ENCODE measurements at regions not wholly inside any gene's neighbourhood (a gene's known extent, or its start where the extent isn't known, plus 50 kb on each side); places are given as distances from the start of the nearest gene placed in this dataset.

- no peak for DNase-seq (ENCODE audit: low read depth)
These were observed 67.9 kb upstream of the MACF1 start for GRCh38 chr1:39136638-39137037.

DNA sequence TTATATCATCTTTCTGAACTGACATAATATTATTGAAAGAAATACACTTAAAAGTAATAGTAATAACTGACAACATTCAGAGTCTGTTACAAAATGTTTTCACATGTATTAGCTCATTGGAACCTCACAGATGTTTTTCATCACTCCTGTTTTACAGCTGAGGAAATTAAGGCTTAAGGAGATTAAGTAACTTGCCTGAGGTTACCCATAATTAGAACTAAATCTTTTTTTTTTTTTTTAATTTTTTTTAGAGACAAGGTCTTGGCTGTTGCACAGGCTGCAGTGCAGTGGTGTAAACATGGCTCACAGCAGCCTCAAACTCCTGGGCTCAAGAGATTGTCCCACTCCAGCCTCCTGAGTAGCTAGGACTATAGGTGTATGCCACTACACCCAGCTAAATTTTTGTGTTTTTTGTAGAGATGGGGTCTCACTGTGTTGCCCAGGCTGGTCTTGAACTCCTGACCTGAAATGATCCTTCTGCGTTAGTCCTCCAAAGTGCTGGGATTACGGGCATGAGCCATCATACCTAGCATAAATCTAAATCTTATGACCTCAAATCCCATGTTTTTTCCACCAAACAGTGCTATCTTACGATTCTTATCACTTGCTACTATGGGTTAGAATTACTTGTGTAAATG, 64.7 kb upstream of the MACF1 start:
- DNase-seq (ENCODE audit: low read depth): no peak

GRCh38 chr1:39141925-39142324, 62.6 kb upstream of the MACF1 start:
- no peak for DNase-seq (ENCODE audit: low read depth)

GRCh38 chr1:39142401-39143060, 62.0 kb upstream of the MACF1 start:
- no peak for DNase-seq (ENCODE audit: low read depth)

DNA sequence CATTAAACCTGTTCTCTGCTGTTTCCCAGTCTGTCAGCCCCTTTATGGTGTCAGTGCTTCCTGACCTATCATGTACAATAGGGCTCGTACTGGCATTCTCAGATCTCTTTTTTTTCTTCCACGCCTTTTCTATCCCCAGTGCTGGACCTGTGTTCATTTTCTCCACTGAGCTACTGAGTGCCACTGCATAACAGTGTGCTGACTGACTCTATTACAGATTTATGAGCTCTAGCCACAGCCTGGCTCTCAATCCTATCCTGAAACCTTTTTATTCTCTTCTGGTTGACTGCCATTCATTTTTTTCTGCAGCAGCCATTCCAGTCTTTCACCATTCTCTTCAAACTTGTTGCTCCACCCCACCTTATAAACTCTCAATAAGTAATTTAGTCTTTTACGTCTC, 59.6 kb upstream of the MACF1 start:
- no peak for DNase-seq (ENCODE audit: low read depth)

DNA sequence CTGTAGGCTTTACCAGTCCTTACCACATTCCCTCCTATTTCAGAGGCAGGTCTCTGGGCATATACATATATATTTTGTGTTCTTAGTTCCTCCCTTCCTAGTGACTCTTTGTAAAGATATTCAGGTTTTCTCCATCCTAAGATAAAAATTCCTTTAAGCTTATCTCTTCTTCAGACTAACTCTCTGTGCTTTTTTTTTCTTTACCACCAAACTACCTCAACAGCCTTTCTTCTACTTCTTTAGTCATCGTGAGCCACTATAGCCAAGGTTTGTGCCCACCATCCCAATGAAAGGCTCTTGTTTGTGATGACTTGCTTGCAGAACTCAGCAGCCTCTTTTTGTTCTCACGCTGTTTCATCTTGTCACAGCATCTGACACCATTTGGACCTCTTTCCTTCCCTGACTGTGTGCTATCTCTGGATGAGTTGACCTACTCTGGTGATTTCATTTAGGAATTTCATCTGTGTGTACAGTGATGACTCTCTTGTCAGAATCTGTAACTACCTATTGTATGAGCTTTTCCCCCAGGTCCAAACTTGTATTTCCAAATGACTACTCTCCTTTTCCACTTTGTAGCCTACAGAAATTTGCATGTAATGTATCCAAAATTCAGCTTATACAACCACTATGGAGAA, 59.0 kb upstream of the MACF1 start:
- DNase-seq (ENCODE audit: low read depth): no peak

DNA sequence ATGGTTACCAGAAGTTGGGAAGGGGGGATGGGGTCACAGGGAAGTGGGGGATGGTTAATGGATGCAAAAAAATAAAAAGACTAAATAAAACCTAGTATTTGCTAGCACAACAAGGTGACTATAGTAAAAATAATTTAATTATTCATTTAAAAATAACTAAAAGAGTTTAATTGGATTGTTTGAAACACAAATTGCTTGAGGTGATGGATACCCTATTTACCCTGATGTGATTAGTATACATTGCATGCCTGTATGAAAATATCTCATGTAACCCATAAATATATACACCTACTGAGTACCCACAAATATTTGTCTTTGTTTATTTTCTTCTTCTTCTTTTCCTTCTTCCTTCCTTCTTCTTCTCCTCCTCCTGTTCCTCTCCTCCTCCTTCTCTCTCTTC, 57.8 kb upstream of the MACF1 start:
- DNase-seq (ENCODE audit: low read depth): no peak

GRCh38 chr1:39147099-39148025, 57.1 kb upstream of the MACF1 start:
- no peak for DNase-seq (ENCODE audit: low read depth)

- no peak for DNase-seq (ENCODE audit: low read depth)
These were observed 55.6 kb upstream of the MACF1 start for GRCh38 chr1:39148942-39149341.

DNA sequence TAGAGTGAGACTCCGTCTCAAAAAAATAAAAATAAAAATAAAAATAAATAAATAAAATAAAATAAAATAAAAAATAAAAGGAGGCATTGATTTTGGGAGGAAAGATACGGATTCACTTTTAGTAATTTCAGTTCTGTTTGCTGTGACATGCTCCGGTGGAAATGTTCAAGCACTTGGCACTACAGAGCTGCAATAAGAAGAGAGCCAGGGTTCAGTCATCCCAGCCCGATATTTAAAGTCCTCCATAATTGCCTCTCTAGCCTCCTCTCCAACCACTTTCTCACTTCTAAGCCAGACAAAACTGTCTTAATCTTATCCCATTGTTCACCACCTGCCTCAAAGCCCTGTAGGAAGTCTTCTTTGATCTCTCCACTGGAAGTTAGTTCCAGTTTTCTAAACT, 55.0 kb upstream of the MACF1 start:
- no peak for DNase-seq (ENCODE audit: low read depth)

GRCh38 chr1:39150779-39151178, 53.7 kb upstream of the MACF1 start:
- no peak for DNase-seq (ENCODE audit: low read depth)

DNA sequence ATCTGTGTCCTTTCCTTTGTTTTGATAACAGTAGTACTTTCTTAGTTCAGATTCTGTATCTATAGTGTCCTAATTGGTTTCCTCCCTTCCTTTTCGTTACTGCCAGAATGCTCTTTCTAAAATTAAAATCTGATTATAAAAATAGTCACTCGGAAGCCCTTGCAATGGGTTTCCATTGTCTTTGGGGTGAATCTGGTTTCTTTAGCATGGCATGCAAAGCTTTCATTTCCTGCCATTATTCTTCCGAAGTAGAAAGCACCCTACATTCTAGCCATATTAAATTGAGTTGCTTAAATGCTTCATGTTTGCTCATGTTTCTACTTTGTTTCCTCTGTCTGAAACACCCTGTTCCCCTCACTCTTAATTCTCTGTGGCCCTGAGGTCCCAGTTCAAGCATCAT, 53.2 kb upstream of the MACF1 start:
- no peak for DNase-seq (ENCODE audit: low read depth)

- DNase-seq (ENCODE audit: low read depth): no peak
These were observed 51.6 kb upstream of the MACF1 start for GRCh38 chr1:39152923-39153322.

- DNase-seq (ENCODE audit: low read depth): no peak
These were observed 50.8 kb upstream of the MACF1 start for GRCh38 chr1:39153684-39154083.

GRCh38 chr1:39154553-39155421, 49.7 kb upstream of the MACF1 start:
- no peak for DNase-seq (ENCODE audit: low read depth)
